Astrocyte (in vitro differentiated cells and primary cell): ENCODE measurements at regions not wholly inside any gene's neighbourhood (a gene's known extent, or its start where the extent isn't known, plus 50 kb on each side); places are given as distances from the start of the nearest gene placed in this dataset.

Experiments
- DNase-seq: peaks from one replicate; pipeline ENCODE4 v3.0.0-alpha.2; 2010; ENCODE audit warnings: low read depth
- FAIRE-seq: peaks from 2 replicates; lab custom pipeline; 2011; peaks lifted over from hg19 to GRCh38; lab: Jason Lieb, UNC
- H2AFZ ChIP-seq: 2 replicates; pipeline ENCODE4 v1.6.0; 2012; ENCODE audit warnings: low read depth, low read length, inconsistent platforms
- H3K27ac ChIP-seq: 2 replicates; pipeline ENCODE4 v1.5.1; 2011; ENCODE audit warnings: low read depth, low read length, inconsistent platforms
- H3K27me3 ChIP-seq: 2 replicates; pipeline ENCODE4 v1.6.0; 2011; ENCODE audit warnings: low read length, inconsistent platforms; ENCODE audit not compliant: insufficient read depth
- H3K36me3 ChIP-seq: 2 replicates; pipeline ENCODE4 v1.5.1; 2011; ENCODE audit warnings: low read length, inconsistent platforms; ENCODE audit not compliant: insufficient read depth
- H3K4me1 ChIP-seq: 2 replicates; pipeline ENCODE4 v1.5.1; 2011; ENCODE audit warnings: low read length, inconsistent platforms; ENCODE audit not compliant: insufficient read depth
- H3K4me2 ChIP-seq: 2 replicates; pipeline ENCODE4 v1.6.0; 2012; ENCODE audit warnings: low read length, inconsistent platforms
- H3K4me3 ChIP-seq: 2 replicates; pipeline ENCODE4 v1.5.1; 2011; ENCODE audit warnings: low read depth, mild to moderate bottlenecking, low read length, inconsistent platforms; ENCODE audit not compliant: insufficient read depth
- H3K79me2 ChIP-seq: 2 replicates; pipeline ENCODE4 v1.6.0; 2012; ENCODE audit warnings: mild to moderate bottlenecking, low read length, inconsistent platforms; ENCODE audit not compliant: insufficient read depth
- H3K9ac ChIP-seq: 2 replicates; pipeline ENCODE4 v1.6.0; 2012; ENCODE audit warnings: mild to moderate bottlenecking, low read length, inconsistent platforms
- H3K9me3 ChIP-seq: 2 replicates; pipeline ENCODE4 v1.5.1; 2012; ENCODE audit warnings: low read depth, mild to moderate bottlenecking, low read length, inconsistent platforms; ENCODE audit not compliant: insufficient read depth
- H4K20me1 ChIP-seq: 2 replicates; pipeline ENCODE4 v1.6.0; 2012; ENCODE audit warnings: low read length, inconsistent platforms; ENCODE audit not compliant: insufficient read depth
- H3K27ac Mint-ChIP-seq: one replicate; pipeline ENCODE4 v1.8.0; 2021; ENCODE audit warnings: mild to moderate bottlenecking, mixed read lengths; ENCODE audit not compliant: unreplicated experiment
- H3K27me3 Mint-ChIP-seq: one replicate; pipeline ENCODE4 v1.8.0; 2021; ENCODE audit warnings: low read depth, mixed read lengths; ENCODE audit not compliant: unreplicated experiment
- H3K36me3 Mint-ChIP-seq: one replicate; pipeline ENCODE4 v1.8.0; 2021; ENCODE audit warnings: low read depth, mixed read lengths; ENCODE audit not compliant: unreplicated experiment
- H3K4me1 Mint-ChIP-seq: one replicate; pipeline ENCODE4 v1.8.0; 2021; ENCODE audit warnings: low read depth, mixed read lengths; ENCODE audit not compliant: unreplicated experiment
- H3K4me3 Mint-ChIP-seq: one replicate; pipeline ENCODE4 v1.8.0; 2021; ENCODE audit warnings: mild to moderate bottlenecking, moderate library complexity, mixed read lengths; ENCODE audit not compliant: unreplicated experiment
- H3K9me3 Mint-ChIP-seq: one replicate; pipeline ENCODE4 v1.8.0; 2021; ENCODE audit warnings: mild to moderate bottlenecking, mixed read lengths; ENCODE audit not compliant: unreplicated experiment
- CTCF ChIP-seq: IDR thresholded peaks from 2 replicates; pipeline ENCODE4 v1.5.1; 2011; ENCODE audit warnings: low read depth, mild to moderate bottlenecking, inconsistent platforms, low read length, moderate library complexity; ENCODE audit not compliant: insufficient read depth
- EZH2 ChIP-seq: IDR thresholded peaks from 2 replicates; pipeline ENCODE4 v1.6.1; 2012; ENCODE audit warnings: mild to moderate bottlenecking, low read length, inconsistent platforms; ENCODE audit not compliant: insufficient read depth

GRCh38 chr1:206419250-206419649 lies 51.0 kb upstream of the IKBKE start:
- H4K20me1 ChIP-seq: peaks cover 4% of the 10 kb centered on the region
- Mint-ChIP-seq H3K27me3 (no peaks in the 10 kb centered on the region), H3K9me3 (no peaks in the 10 kb centered on the region), H3K4me1 (peaks cover 23% of the 10 kb centered on the region), H3K4me3 (no peak overlapping the region), H3K27ac (peak overlapping the region; percentile 2), H3K36me3 (peaks cover 22% of the 10 kb centered on the region)
- H2AFZ ChIP-seq: no peak overlapping the region
- no peak overlapping the region for H3K27ac ChIP-seq
- no peaks in the 10 kb centered on the region for H3K27me3 ChIP-seq
- H3K36me3 ChIP-seq: peaks cover 8% of the 10 kb centered on the region
- DNase-seq (no peak), FAIRE-seq (no peak)
- TF ChIP-seq CTCF: no peak
- no peak for TF ChIP-seq EZH2
- no peaks in the 10 kb centered on the region for H3K9me3 ChIP-seq
- no peak overlapping the region for H3K9ac ChIP-seq
- no peaks in the 10 kb centered on the region for H3K79me2 ChIP-seq
- no peak overlapping the region for H3K4me3 ChIP-seq
- H3K4me2 ChIP-seq: peak overlapping the region; percentile 31
- H3K4me1 ChIP-seq: peaks cover 22% of the 10 kb centered on the region

GRCh38 chr1:206419783-206420182 lies 50.5 kb upstream of the IKBKE start:
- no peaks in the 10 kb centered on the region for H3K9me3 ChIP-seq
- H4K20me1 ChIP-seq: peaks cover 4% of the 10 kb centered on the region
- Mint-ChIP-seq H3K4me1 (peaks cover 23% of the 10 kb centered on the region), H3K9me3 (no peaks in the 10 kb centered on the region), H3K4me3 (no peak overlapping the region), H3K27ac (peak overlapping the region; percentile 2), H3K27me3 (no peaks in the 10 kb centered on the region), H3K36me3 (peaks cover 22% of the 10 kb centered on the region)
- H3K4me3 ChIP-seq: no peak overlapping the region
- peak overlapping the region; percentile 31 for H3K4me2 ChIP-seq
- DNase-seq (peak; percentile 69), FAIRE-seq (no peak)
- H3K27me3 ChIP-seq: no peaks in the 10 kb centered on the region
- TF ChIP-seq CTCF (no peak), EZH2 (no peak)
- H3K79me2 ChIP-seq: no peaks in the 10 kb centered on the region
- peaks cover 22% of the 10 kb centered on the region for H3K4me1 ChIP-seq
- H3K27ac ChIP-seq: no peak overlapping the region
- no peak overlapping the region for H2AFZ ChIP-seq
- H3K36me3 ChIP-seq: peaks cover 8% of the 10 kb centered on the region
- no peak overlapping the region for H3K9ac ChIP-seq

GRCh38 chr1:206420471-206420870 lies 49.8 kb upstream of the IKBKE start:
- Histone ChIP-seq H3K9me3 (no peaks in the 10 kb centered on the region), H3K9ac (no peak overlapping the region), H4K20me1 (no peaks in the 10 kb centered on the region), H3K36me3 (peaks cover 8% of the 10 kb centered on the region), H3K27me3 (no peaks in the 10 kb centered on the region), H3K4me3 (no peak overlapping the region), H3K4me2 (no peak overlapping the region), H2AFZ (no peak overlapping the region), H3K27ac (no peak overlapping the region), H3K79me2 (no peaks in the 10 kb centered on the region), H3K4me1 (peaks cover 22% of the 10 kb centered on the region)
- DNase-seq: no peak
- FAIRE-seq: no peak
- no peaks in the 10 kb centered on the region for H3K9me3 Mint-ChIP-seq
- no peak overlapping the region for H3K27ac Mint-ChIP-seq
- H3K4me1 Mint-ChIP-seq: peaks cover 23% of the 10 kb centered on the region
- no peak for TF ChIP-seq EZH2
- TF ChIP-seq CTCF: no peak
- peaks cover 22% of the 10 kb centered on the region for H3K36me3 Mint-ChIP-seq
- H3K4me3 Mint-ChIP-seq: no peak overlapping the region
- H3K27me3 Mint-ChIP-seq: no peaks in the 10 kb centered on the region
